Loucy (cell line): ENCODE measurements at regions not wholly inside any gene's neighbourhood (a gene's known extent, or its start where the extent isn't known, plus 50 kb on each side); places are given as distances from the start of the nearest gene placed in this dataset.

ENCODE experiments used
- CTCF ChIP-seq: fragments of 200-600 bp; sonication (generic); conservative IDR thresholded peaks from 2 replicates; pipeline ENCODE4 v1.5.1; 2014; ENCODE audit warnings: mild to moderate bottlenecking, antibody characterized with exemption, low read length
- EZH2phosphoT487 ChIP-seq: fragments of 200-600 bp; IDR thresholded peaks from 2 replicates; pipeline ENCODE4 v1.6.1; 2018; ENCODE audit warnings: antibody characterized with exemption, mild to moderate bottlenecking, moderate library complexity, borderline replicate concordance

DNA sequence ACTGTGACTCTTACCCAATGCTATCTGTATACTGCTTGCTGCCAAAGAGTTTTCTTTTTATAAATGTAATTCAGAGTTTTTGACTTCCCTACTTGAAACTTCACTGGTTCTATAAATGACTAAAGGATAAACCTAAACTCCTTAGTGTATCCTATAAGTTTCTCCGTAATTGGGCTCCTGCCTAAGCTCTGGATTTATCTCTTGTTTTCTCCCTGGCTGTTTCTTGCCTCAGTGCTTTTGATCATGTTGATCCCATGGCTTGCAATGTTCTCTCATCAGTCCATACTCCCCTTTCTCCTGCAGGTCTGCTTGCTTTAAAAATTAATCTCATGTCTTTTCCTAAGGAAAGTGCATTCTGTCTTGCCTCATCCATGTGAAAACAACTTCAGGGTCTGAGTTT, 1543.1 kb upstream of the IGFBP7 start:
- TF ChIP-seq CTCF (no peak), EZH2phosphoT487 (no peak)
